GM12878 (cell line): ENCODE measurements at regions not wholly inside any gene's neighbourhood (a gene's known extent, or its start where the extent isn't known, plus 50 kb on each side); places are given as distances from the start of the nearest gene placed in this dataset.

Experiments used
- ATAC-seq: fragments of 200-7000 bp; cut with Tn5 transposase; 3 replicates; pipeline ENCODE4 v1.9.1; 2020; ENCODE audit warnings: mild to moderate bottlenecking, moderate library complexity
- BruUV-seq: library from RNA; stranded (reverse); fragments of 400-500 nt; replicated peaks from 2 replicates; lab custom pipeline; 2021; lab: Mats Ljungman, UMichigan
- CTCF ChIA-PET: fragments of 300-600 bp; sonication (Branson Sonifier 250); formaldehyde crosslinking; extraction: SDS; loops from one replicate; lab custom pipeline; 2021; ENCODE audit warnings: inconsistent platforms; lab: Yijun Ruan, JAX
- POLR2A ChIA-PET: fragments of 350-600 bp; formaldehyde crosslinking; extraction: SDS; loops from one replicate; lab custom pipeline; 2021; ENCODE audit warnings: inconsistent platforms; lab: Charles Lee
- RAD21 ChIA-PET: fragments of 300-600 bp; sonication (Branson Sonifier 250); formaldehyde crosslinking; loops from one replicate; lab custom pipeline; 2023; ENCODE audit warnings: antibody characterized with exemption; ENCODE audit not compliant: unreplicated experiment; lab: Charles Lee
- SMC1A ChIA-PET: fragments of 300-600 bp; sonication (Branson Sonifier 250); formaldehyde crosslinking; loops from one replicate; lab custom pipeline; 2023; ENCODE audit not compliant: unreplicated experiment, uncharacterized antibody; lab: Charles Lee
- DNase-seq: peaks from one replicate; pipeline ENCODE4 v3.0.0-alpha.2; 2011; ENCODE audit warnings: low read depth, low spot score
- FAIRE-seq: peaks from 3 replicates; lab custom pipeline; 2011; peaks lifted over from hg19 to GRCh38; lab: Jason Lieb, UNC
- H2AFZ ChIP-seq: 2 replicates; pipeline ENCODE4 v1.6.0; 2011; ENCODE audit warnings: low read depth, low read length, control low read depth; ENCODE audit not compliant: control insufficient read depth
- H3K27ac ChIP-seq: 2 replicates; pipeline ENCODE4 v1.5.1; 2011; ENCODE audit warnings: control low read depth; ENCODE audit not compliant: control insufficient read depth, insufficient read depth
- H3K27me3 ChIP-seq, 2 experiments: replicated peaks in 1 of 2; 2 replicates each; pipeline versions ENCODE4 v1.6.0 to v1.6.1; 2011; ENCODE audit warnings: low read length in 1 of 2; ENCODE audit not compliant: control insufficient read depth in 2 of 2, insufficient read depth in 2 of 2
- H3K36me3 ChIP-seq, 2 experiments: 2 replicates each; pipeline ENCODE4 v1.5.1; 2011; ENCODE audit warnings: low read length in 1 of 2; ENCODE audit not compliant: control insufficient read depth in 2 of 2, insufficient read depth in 2 of 2
- H3K4me1 ChIP-seq: 2 replicates; pipeline ENCODE4 v1.6.1; 2011; ENCODE audit warnings: mild to moderate bottlenecking, low read length, moderate library complexity, mixed read lengths; ENCODE audit not compliant: control insufficient read depth, insufficient read depth
- H3K4me2 ChIP-seq: 2 replicates; pipeline ENCODE4 v1.6.0; 2011; ENCODE audit warnings: control low read depth; ENCODE audit not compliant: control insufficient read depth, insufficient read depth
- H3K4me3 ChIP-seq: fragments of 200-600 bp; sonication (generic); 2 replicates; pipeline ENCODE4 v1.5.1; 2016
- H3K79me2 ChIP-seq: 2 replicates; pipeline ENCODE4 v1.6.0; 2011; ENCODE audit warnings: low read length; ENCODE audit not compliant: control insufficient read depth, insufficient read depth
- H3K9ac ChIP-seq: 2 replicates; pipeline ENCODE4 v1.8.0; 2011; ENCODE audit warnings: low read length, control low read depth, mixed read lengths; ENCODE audit not compliant: control insufficient read depth, insufficient read depth
- H3K9me3 ChIP-seq: replicated peaks from 3 replicates; pipeline ENCODE4 v1.5.1; 2011; ENCODE audit warnings: mild to moderate bottlenecking, low read length; ENCODE audit not compliant: control insufficient read depth, insufficient read depth
- H4K20me1 ChIP-seq: 2 replicates; pipeline ENCODE4 v1.6.0; 2011; ENCODE audit not compliant: control insufficient read depth, insufficient read depth
- HCFC1 ChIP-seq: fragments of 150-350 bp; IDR thresholded peaks from 2 replicates; pipeline ENCODE4 v1.6.1; 2014; ENCODE audit warnings: low read length
- MXI1 ChIP-seq: fragments of 150-350 bp; IDR thresholded peaks from 2 replicates; pipeline ENCODE4 v1.6.1; 2011; ENCODE audit warnings: low read depth, mild to moderate bottlenecking, inconsistent platforms, low read length, improper control_type of control experiment
- PRDM15 ChIP-seq: fragments of 450-650 bp; formaldehyde crosslinking; IDR thresholded peaks from 2 replicates; pipeline ENCODE4 v1.4.0; 2020; ENCODE audit warnings: mild to moderate bottlenecking, moderate library complexity
- ZNF207 ChIP-seq: fragments of 450-650 bp; IDR thresholded peaks from 2 replicates; pipeline ENCODE4 v1.6.1; 2014; ENCODE audit warnings: antibody characterized with exemption, mild to moderate bottlenecking, borderline replicate concordance
- WGBS: methylation state at CpG from one replicate; pipeline ENCODE4 v1.1.6; 2016; ENCODE audit warnings: low lambda C conversion rate; ENCODE audit not compliant: insufficient replicate concordance, insufficient coverage; ENCODE audit errors: missing lambda C conversion rate; 5-methylcytosine and 5-hydroxymethylcytosine counted together
- in situ Hi-C: fragments of 300-500 bp; cut with MboI; formaldehyde crosslinking; loops from 9 replicates; pipeline ENCODE4 v1.14.3; 2018; ENCODE audit warnings: mixed read lengths
- intact Hi-C: fragments of 100-400 bp; cut with micrococcal nuclease; formaldehyde crosslinking; loops from one replicate; pipeline ENCODE4 v1.14.2; 2022; ENCODE audit not compliant: unreplicated experiment

GRCh38 chr12:115452751-115453281 lies 768.8 kb upstream of the TBX3 start:
- H3K9ac ChIP-seq: no peak overlapping the region
- no TSS peak for BruUV-seq
- DNase-seq (no peak), ATAC-seq (no peak), FAIRE-seq (no peak)
- H3K9me3 ChIP-seq: no peaks in the 10 kb centered on the region
- H2AFZ ChIP-seq: peak overlapping the region; percentile 37; the same call in 1 of the 2 replicates
- RAD21 ChIA-PET: no interaction called here
- POLR2A ChIA-PET: no interaction called here
- no peaks in the 10 kb centered on the region for H3K36me3 ChIP-seq
- SMC1A ChIA-PET: no interaction called here
- CTCF ChIA-PET: no interaction called here
- no peak overlapping the region for H3K27ac ChIP-seq
- no peak overlapping the region for H3K4me3 ChIP-seq
- in situ Hi-C loops: no loop called here
- H3K4me1 ChIP-seq: peaks cover 4% of the 10 kb centered on the region; the same call in 1 of the 2 replicates
- H3K27me3 ChIP-seq: no peaks in the 10 kb centered on the region; a peak in 1 of 4 replicates
- 71% methylated on average over 10 of the region's 10 CpGs for WGBS
- no peak overlapping the region for H3K4me2 ChIP-seq
- H4K20me1 ChIP-seq: no peaks in the 10 kb centered on the region
- TF ChIP-seq PRDM15 (CRISPR knock-in tag) (no peak), ZNF207 (no peak), MXI1 (no peak), HCFC1 (no peak)
- TF ChIP-seq, all 136 proteins: peak for 0
- intact Hi-C loops: no loop called here
- H3K79me2 ChIP-seq: no peaks in the 10 kb centered on the region
